ENCODE measurements at regions not wholly inside any gene's neighbourhood (a gene's known extent, or its start where the extent isn't known, plus 50 kb on each side); places are given as distances from the start of the nearest gene placed in this dataset.

DNA sequence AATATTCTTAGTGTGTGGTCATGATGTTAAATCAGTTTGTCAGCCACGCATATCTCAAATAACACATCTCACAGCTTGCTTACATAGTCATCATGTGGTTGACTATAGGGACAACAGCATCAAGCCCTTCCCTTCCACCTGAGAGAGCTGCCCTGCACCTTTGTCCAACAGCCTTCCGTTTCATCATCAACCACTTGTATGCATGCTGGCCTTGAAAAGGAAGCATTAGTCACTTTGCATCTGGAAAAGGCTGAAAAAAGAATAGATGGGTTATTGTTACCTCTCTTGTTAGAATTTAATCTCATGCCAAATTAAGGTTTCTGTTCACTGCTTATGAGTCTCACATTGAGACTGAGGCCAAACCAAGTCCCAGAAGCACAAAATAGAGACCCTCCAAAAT, 1586.5 kb upstream of the SEL1L start:
- H3K4me3 ChIP-seq (replicated peaks; ENCODE audit: low read depth, low read length), result no peak overlapping the region
- no peak for DNase-seq (ENCODE audit: low read depth)
- TF ChIP-seq, protein P1, sequence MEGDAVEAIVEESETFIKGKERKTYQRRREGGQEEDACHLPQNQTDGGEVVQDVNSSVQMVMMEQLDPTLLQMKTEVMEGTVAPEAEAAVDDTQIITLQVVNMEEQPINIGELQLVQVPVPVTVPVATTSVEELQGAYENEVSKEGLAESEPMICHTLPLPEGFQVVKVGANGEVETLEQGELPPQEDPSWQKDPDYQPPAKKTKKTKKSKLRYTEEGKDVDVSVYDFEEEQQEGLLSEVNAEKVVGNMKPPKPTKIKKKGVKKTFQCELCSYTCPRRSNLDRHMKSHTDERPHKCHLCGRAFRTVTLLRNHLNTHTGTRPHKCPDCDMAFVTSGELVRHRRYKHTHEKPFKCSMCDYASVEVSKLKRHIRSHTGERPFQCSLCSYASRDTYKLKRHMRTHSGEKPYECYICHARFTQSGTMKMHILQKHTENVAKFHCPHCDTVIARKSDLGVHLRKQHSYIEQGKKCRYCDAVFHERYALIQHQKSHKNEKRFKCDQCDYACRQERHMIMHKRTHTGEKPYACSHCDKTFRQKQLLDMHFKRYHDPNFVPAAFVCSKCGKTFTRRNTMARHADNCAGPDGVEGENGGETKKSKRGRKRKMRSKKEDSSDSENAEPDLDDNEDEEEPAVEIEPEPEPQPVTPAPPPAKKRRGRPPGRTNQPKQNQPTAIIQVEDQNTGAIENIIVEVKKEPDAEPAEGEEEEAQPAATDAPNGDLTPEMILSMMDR (IDR thresholded peaks at IDR 0.05; ENCODE audit: low read length, missing control alignments), result no peak

DNA sequence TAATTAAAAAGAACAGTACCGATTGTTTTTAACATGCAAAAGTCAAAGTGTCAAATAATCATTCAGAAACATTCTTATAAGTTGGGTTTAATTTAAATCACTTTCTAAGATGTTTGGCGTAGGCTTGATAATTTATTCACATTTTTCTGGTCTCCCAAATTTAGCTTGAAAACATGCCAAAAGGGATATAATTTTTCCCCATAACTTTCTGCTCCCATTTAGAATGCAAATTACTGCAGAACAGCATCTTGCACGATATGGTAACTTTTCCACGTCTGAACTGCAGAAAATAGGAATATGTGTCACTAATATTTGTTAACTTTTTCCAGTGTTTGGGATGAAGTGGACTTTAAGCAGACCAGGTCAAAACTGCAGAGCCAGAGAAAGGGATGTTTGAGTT, 1592.4 kb upstream of the SEL1L start:
- no peak overlapping the region for H3K4me3 ChIP-seq (replicated peaks; ENCODE audit: low read depth, low read length)
- TF ChIP-seq, protein P1 (IDR thresholded peaks at IDR 0.05; ENCODE audit: low read length, missing control alignments), result no peak
- DNase-seq (ENCODE audit: low read depth), result no peak

DNA sequence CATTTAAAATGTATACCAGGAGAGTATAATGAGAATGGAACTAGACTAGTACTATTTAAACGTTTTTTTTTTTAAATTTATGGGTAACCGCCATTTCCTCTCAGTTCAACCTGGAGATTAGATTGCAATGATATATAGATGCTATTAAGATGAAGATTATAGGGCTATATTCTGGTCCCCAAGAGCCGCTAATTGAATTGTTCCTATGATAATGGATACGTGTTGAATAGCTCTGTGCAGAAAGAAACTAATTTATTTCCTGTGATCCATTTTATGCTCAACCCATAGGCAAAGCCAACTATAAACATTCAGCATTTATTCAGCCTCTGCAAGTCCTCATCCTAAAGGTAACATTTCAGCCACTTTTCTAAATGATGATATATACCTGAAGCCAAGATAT, 1595.1 kb upstream of the SEL1L start:
- TF ChIP-seq, protein P1 (IDR thresholded peaks at IDR 0.05; ENCODE audit: low read length, missing control alignments), result no peak
- no peak overlapping the region for H3K4me3 ChIP-seq (replicated peaks; ENCODE audit: low read depth, low read length)
- no peak for DNase-seq (ENCODE audit: low read depth)

DNA sequence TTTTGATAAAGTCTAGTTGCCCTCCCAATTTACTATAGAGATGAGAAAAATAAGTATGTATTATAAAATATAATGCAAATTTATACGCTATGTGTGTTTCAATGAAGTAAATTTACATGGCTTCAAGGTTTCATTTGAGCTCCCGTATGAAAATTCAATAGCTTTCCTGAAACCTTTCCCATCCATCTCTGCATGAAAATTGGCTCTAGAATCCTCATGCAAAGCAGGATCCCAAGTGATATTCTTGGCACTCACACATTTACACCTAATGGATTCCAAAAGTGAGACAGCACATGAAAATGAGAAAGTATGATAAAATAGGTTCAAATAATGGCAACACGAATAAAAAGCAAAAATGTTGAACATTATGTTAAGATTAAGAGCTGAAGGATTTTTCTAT, 1595.8 kb upstream of the SEL1L start:
- H3K4me3 ChIP-seq (replicated peaks; ENCODE audit: low read depth, low read length), result no peak overlapping the region
- TF ChIP-seq, protein P1 (IDR thresholded peaks at IDR 0.05; ENCODE audit: low read length, missing control alignments), result no peak
- no peak for DNase-seq (ENCODE audit: low read depth)

DNA sequence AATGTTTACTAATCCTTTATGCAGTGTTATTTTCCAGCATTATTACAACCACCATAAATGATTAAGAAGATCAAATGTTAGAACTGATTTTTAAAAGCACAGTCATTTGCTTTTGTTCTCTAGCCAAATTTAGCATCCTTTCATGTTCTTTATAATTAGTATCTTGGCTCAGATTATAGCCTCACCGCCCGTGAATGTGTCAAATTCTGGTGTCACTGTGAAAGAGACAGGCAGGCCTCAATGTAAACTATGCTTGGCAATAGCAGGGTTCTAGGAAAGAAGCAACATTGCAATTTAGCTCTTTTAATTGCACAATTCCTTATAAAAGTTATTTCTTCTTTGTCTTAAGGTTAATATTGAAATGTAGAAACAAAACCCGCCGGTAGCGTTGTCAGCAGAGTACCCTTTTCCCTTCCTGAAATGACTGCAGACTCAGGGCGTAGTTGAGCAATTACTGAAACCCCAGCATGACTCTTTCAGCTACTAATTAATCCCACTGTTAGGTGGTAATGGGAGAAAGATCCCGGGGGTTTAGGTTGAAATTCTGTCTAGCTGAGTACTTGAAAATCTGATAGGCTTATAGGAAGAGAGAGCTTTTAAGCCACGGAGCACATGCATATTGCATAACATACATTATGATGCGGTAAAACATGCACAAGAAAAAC, 1600.5 kb upstream of the SEL1L start:
- no peak for DNase-seq (ENCODE audit: low read depth)
- H3K4me3 ChIP-seq (replicated peaks; ENCODE audit: low read depth, low read length), result no peak overlapping the region
- TF ChIP-seq, protein P1 (IDR thresholded peaks at IDR 0.05; ENCODE audit: low read length, missing control alignments), result no peak

DNA sequence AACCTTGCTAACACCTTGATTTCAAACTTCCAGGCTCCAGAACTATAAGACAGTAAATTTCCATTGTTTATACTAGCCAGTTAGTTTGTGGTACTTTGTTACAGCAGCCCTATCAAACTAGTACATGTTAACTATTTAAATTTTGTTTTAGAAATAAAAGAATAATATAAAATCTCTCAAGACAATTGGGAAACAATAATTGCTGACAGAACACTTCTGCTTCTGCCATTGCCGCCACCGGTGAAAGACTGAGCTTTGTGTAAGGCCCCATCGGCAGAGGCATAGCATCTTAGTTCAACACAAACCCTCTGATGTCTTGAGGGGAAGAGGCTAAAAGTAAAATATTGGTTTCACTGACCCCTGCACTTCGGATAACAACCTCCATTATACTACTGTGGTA, 1607.1 kb upstream of the SEL1L start:
- TF ChIP-seq, protein P1 (IDR thresholded peaks at IDR 0.05; ENCODE audit: low read length, missing control alignments), result no peak
- no peak for DNase-seq (ENCODE audit: low read depth)
- no peak overlapping the region for H3K4me3 ChIP-seq (replicated peaks; ENCODE audit: low read depth, low read length)

DNA sequence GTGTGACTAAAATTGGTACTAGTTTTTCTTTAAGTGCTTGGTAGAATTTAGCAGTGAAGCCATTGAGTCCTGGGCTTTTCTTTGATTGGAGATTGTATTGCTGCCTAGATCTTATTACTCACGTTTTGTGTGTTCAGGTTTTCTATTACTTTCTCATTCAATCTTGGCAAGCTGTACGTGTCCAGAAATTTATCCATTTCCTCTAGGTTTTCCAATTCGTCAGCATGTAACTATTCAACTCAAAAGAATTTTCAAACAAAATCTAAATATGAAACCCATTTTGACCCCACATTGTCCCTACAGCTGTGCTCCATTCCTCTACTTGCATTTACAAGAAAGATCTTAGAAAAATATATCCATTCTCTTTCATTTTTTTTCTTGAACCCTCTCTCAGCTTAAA, 1613.4 kb upstream of the SEL1L start:
- no peak overlapping the region for H3K4me3 ChIP-seq (replicated peaks; ENCODE audit: low read depth, low read length)
- DNase-seq (ENCODE audit: low read depth), result no peak
- TF ChIP-seq, protein P1 (IDR thresholded peaks at IDR 0.05; ENCODE audit: low read length, missing control alignments), result no peak

Measured in fibroblast of pulmonary artery (primary cell).